Left lobe of liver (tissue), 2 donors: ENCODE measurements at regions not wholly inside any gene's neighbourhood (a gene's known extent, or its start where the extent isn't known, plus 50 kb on each side); places are given as distances from the start of the nearest gene placed in this dataset.

ENCODE experiments used
- ATAC-seq: fragments of 200-7000 bp; cut with Tn5 transposase; one replicate; pipeline ENCODE4 v1.9.1; 2020; ENCODE audit warnings: mild to moderate bottlenecking, moderate library complexity
- DNase-seq: peaks from one replicate; pipeline ENCODE4 v3.0.0-alpha.2; 2020; ENCODE audit warnings: low spot score
- donor health status: DM: no; HTN: no; CAD: no; lungs with moderate emphysema.
- donor health status: DM: no; HTN: yes; CAD: no.

GRCh38 chr2:144333143-144333555 lies 186.8 kb downstream of the ZEB2 start:
- DNase-seq (no peak), ATAC-seq (no peak)

DNA sequence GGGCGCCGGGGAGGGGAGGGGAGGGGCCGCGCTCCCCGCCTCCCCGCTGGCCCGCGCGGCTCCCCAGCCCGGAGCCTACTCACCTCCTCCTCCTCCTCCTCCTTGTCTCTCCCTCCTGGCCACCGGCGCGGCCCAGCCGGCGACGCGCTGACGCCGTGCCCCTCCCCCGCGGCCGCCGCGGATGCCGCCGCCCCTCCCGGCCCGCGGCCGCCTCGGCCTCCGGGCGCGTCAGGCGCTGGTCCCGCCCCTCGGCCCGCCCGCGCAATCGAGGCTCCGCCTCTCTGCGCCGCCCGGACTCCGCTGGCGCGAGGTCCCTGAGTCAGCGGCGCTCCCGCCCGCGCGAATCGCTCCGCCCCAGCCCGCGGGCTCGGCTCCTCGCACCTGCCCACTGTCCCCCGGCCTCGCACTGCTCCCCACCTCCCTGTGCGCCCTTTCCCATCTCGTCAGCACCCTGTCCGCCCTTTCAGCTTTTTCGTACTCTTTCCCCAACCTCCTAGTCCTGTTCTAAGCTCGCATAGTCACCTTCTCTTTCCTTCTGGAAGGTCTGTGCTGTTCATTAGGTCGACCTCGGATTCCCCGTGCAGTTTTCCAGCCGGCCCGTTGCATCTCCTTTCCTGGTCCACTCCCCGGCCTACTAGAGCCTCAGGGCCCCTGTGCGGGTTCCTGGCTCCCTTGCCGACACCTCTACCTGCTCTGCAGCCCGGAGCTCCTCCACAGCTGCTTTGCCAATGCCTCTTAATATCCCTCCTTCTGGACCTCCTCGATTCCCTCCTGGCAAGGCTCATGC lies 187.4 kb downstream of the ZEB2 start:
- peak; percentile 92 for DNase-seq
- ATAC-seq = peak; percentile 90

DNA sequence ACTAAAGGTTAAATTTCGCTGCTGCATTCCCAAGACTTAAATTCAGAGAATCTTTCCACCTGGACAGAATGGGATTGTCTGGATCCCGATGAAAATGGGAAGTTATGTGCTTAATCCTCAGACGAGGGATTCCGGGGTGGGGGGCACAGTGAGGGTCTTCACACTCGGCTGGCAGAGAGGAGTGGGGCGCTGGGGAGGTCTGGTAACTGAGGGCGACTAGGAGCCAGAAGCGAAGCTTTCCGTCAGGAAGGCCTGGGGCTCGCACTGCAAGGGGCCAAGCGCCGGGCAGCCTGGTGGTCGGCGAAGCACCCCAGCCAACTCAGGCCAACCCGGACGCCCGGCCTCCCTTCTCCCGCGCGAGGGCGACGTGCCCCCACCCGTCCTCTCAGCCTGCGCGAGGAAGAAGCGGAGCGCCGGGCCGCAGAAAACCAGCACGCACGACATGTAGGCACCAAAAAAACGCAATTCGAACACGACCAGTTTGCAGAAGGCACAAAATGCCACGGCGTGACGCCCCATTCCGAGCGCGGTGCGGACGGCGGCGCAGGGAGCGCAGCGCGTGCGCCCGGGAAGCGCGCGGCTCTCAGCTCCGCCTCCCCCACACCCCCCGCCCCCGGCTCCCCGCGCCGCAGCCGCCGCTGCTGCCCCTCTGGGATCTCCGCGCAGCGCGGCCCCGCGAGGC lies 188.1 kb downstream of the ZEB2 start:
- peak; percentile 88 for ATAC-seq
- DNase-seq = no peak

- no peak for DNase-seq
- no peak for ATAC-seq
These were observed 188.8 kb downstream of the ZEB2 start for GRCh38 chr2:144330951-144331673.

- DNase-seq (no peak), ATAC-seq (no peak)
These were observed 190.4 kb downstream of the ZEB2 start for GRCh38 chr2:144329472-144329871.

- DNase-seq (no peak), ATAC-seq (no peak)
These were observed 191.0 kb downstream of the ZEB2 start for GRCh38 chr2:144328938-144329337.

GRCh38 chr2:144326825-144327224 lies 193.1 kb downstream of the ZEB2 start:
- no peak for DNase-seq
- ATAC-seq = no peak

DNA sequence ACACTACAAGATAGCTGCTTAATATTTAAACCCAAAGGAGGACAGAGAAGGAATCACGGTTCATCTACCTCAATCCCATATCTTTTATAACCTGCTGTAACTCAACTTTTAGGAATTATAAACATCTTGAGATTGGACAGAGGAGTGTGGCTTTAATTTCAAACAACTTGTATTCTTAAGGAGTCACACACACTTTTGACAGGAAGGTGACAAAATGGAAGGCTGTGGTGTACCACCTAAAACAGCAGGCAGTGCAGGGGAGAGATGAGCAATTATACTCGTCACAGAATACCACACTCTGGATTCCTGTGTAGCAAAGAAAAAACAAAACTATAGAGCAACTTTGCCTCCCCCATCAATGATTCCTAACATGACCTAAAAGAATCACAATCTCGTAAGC lies 194.8 kb downstream of the ZEB2 start:
- ATAC-seq (no peak), DNase-seq (no peak)

- DNase-seq = no peak
- peak; percentile 26 for ATAC-seq
These were observed 195.4 kb downstream of the ZEB2 start for GRCh38 chr2:144324446-144325045.

DNA sequence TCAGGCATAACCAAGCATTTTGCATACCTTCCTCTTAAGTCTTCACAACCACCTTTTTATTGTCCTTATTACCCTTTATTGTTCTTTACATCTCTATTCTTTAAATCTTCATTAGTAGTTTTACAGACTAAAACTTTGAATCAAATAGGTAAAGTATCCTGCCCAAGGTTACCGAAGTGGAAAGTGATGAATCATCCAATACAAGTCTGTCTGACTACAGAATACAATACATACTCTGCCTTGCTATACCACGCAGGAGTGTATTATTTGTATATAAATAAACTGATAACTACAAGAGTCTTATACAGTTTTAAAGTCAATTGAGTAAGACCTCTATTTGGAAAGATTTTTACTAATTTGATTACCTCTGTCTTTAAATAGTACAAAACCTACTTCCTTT lies 196.0 kb downstream of the ZEB2 start:
- DNase-seq (no peak), ATAC-seq (no peak)

DNA sequence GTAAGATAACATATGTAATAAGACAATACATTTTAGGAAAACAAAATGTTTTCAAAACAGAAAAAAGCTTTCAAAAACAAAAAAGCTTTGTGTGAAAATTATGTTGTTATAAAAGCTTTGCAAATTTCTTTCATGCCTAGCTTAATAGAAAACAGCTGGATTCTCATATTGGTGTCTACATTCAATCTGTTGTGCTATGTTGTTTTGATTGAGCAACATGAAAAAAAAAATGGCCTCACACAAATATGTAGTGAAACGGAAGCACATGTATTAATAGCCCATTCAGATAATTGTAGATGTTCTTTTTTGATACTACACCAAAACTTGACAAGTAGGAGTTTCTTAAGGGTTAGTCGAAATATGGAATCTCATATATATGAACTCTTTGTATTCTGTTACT lies 197.5 kb downstream of the ZEB2 start:
- no peak for ATAC-seq
- DNase-seq = no peak

- ATAC-seq = no peak
These were observed 199.4 kb downstream of the ZEB2 start for GRCh38 chr2:144320491-144320890.

DNA sequence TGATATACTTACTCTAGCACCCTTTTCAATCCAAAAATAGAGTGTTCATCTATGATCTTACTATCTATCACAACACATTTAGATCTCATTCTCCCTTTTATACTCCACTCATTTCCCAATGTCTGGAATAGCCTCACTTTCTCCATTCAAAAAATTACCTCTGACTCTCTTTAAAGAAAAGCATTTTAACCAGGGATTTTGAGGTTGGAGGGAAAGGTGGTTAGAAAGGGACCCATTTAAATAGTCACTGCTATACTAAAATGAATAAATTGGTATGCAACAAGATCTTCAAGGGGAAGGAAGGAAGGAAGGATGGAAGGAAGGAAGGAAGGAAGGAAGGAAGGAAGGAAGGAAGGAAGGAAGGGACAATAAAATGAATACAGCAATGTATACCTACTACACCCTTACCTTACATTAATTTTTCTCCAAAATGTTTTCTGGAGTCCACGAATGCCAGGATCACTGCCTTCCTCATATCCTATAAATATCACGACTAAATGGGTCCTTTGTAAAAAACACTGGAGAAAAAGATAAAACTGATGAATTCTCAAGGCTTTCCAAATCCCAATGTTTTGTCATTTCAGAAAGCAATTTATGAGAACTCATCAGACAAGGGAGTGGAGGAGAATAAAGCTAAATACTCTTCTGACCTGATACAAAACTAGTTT lies 202.7 kb downstream of the ZEB2 start:
- DNase-seq (no peak), ATAC-seq (no peak)

More at GRCh38 chr2:144320491-144320890, 199.4 kb downstream of the ZEB2 start:
- no peak for DNase-seq

DNA sequence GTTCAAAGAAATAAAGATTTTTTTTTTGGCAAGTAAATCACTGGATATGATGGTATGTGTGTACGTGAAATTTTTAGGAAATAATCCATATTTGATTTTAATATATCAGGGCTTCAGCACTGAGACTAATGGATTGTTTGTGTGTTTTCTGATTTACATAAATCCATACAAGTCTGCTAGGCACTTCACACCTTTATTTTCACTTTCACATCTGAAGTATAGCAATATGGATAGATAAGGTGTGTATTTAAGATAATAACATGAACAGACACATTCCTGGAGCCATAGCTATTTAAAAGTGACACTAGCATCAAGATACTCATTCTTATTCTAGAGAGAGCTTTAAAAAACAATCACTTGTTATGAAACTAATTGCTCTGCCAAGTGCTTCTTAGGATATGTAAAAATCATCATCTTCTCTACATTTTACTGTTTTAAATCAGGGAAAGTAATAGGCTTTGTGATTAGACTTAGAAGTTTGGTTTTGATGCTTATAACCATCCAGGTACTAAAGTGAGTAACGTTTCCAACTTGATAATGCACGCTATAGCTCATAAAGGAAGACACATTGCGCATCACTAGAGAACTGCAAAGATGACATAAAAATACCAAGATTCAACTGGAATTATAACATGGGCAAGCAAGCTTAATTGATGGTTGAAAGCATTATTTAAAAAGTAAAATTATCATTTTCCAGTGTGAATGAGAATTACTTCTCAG lies 208.9 kb downstream of the ZEB2 start:
- DNase-seq = no peak
- ATAC-seq = no peak

- DNase-seq (no peak), ATAC-seq (no peak)
These were observed 209.4 kb downstream of the ZEB2 start for GRCh38 chr2:144310484-144310883.

DNA sequence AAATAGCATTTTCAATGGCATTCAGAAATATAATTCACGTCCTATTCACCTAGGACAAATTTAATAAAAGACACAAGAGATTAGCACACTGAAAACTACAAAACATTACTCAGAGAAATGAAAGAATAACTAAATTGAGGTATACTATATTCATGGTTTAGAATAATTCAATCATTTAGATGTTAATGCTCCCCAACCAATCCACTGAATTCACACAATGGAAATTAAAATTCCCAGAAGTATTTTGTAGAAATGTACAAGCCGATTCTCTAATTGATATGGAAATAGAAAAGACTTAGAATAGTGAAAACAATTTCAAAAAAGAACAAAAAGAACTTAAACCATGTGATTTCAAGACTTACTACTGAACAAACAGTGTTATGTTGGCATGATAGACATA lies 212.2 kb downstream of the ZEB2 start:
- no peak for ATAC-seq
- no peak for DNase-seq

DNA sequence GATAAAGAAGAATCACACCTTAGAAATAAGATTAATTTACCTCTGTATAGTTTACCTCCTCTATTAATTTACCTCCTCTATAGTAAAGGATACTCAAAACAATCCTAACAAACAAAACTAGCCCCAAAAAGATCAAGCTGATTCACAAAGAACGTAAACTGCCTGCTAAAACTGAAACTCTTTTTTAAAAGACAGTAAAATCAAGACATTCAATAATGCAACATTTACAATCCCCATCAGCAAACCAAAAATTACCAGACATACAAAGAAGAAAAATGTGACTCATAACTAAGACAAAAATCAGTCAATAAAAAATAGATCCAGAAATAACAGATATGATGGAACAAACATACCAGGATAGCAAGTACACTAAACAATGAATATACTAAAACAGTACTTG lies 215.7 kb downstream of the ZEB2 start:
- DNase-seq = no peak
- ATAC-seq = no peak

- no peak for DNase-seq
- no peak for ATAC-seq
These were observed 219.3 kb downstream of the ZEB2 start for GRCh38 chr2:144300632-144301031.

GRCh38 chr2:144290276-144290675 lies 229.6 kb downstream of the ZEB2 start:
- ATAC-seq (no peak), DNase-seq (no peak)

DNA sequence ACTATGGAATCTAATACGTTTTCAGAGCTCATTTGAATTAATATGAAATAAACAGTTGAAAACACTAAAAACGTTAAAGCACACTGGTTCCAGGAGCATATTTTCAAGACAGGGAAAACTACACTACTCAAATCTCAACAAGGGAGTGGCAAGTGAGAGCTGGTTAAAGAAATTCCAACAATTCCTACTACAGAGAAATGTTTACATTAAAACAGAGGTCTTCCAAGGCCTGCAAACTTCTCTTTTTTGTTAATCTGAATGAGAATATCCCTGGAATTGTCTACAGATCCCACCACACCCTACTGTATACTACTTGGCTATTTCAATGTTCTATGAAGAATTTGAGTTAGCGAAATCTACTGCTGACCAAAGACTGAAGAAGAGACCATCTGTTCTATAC lies 231.5 kb downstream of the ZEB2 start:
- no peak for DNase-seq
- no peak for ATAC-seq
